OCI-LY3 (cell line): ENCODE measurements at regions not wholly inside any gene's neighbourhood (a gene's known extent, or its start where the extent isn't known, plus 50 kb on each side); places are given as distances from the start of the nearest gene placed in this dataset.

Experiments used
- H2AFZ ChIP-seq: fragments of 200-600, 300-600 bp; shearing (Covaris generic); 2 replicates; pipeline ENCODE4 v1.6.0; 2014; ENCODE audit warnings: antibody characterized with exemption, low read depth, low read length
- H3K27ac ChIP-seq: fragments of 200-600, 300-600 bp; sonication (generic); 2 replicates; pipeline ENCODE4 v1.5.1; 2014; ENCODE audit warnings: mild to moderate bottlenecking, low read length, moderate library complexity, mixed read lengths
- H3K27me3 ChIP-seq: fragments of 200-600, 300-600 bp; sonication (generic); 2 replicates; pipeline ENCODE4 v1.6.1; 2014; ENCODE audit warnings: low read depth, low read length, mixed read lengths
- H3K36me3 ChIP-seq: fragments of 200-600, 300-600 bp; sonication (generic); replicated peaks from 2 replicates; pipeline ENCODE3; 2014; ENCODE audit warnings: low read depth, low read length, mixed read lengths
- H3K4me1 ChIP-seq: fragments of 300-600, 200-600 bp; sonication (generic); 2 replicates; pipeline ENCODE4 v1.6.1; 2014; ENCODE audit warnings: low read length, mixed read lengths
- H3K4me2 ChIP-seq: fragments of 200-600, 300-600 bp; sonication (generic); 2 replicates; pipeline ENCODE4 v1.6.1; 2014; ENCODE audit warnings: low read length, mixed read lengths
- H3K4me3 ChIP-seq: fragments of 300-600, 200-600 bp; sonication (generic); 2 replicates; pipeline ENCODE4 v1.5.1; 2014; ENCODE audit warnings: antibody characterized with exemption, mild to moderate bottlenecking, low read length, moderate library complexity
- H3K79me2 ChIP-seq: fragments of 300-600, 200-600 bp; shearing (Covaris generic); 2 replicates; pipeline ENCODE4 v1.6.1; 2014; ENCODE audit warnings: mild to moderate bottlenecking, low read length, mixed read lengths
- H3K9ac ChIP-seq: fragments of 300-600, 200-600 bp; shearing (Covaris generic); 2 replicates; pipeline ENCODE4 v1.6.0; 2014; ENCODE audit warnings: mild to moderate bottlenecking, low read length, moderate library complexity
- H3K9me3 ChIP-seq: fragments of 200-600, 300-600 bp; shearing (Covaris generic); 2 replicates; pipeline ENCODE4 v1.6.1; 2014; ENCODE audit warnings: low read length, mixed read lengths; ENCODE audit not compliant: insufficient read depth
- H4K20me1 ChIP-seq: fragments of 200-600, 300-600 bp; sonication (generic); 2 replicates; pipeline ENCODE4 v1.6.1; 2016; ENCODE audit warnings: low read length, mixed read lengths; ENCODE audit not compliant: insufficient read depth
- EZH2phosphoT487 ChIP-seq: fragments of 200-600 bp; shearing (Covaris generic); IDR thresholded peaks from 2 replicates; pipeline ENCODE4 v1.6.1; 2018; ENCODE audit warnings: antibody characterized with exemption, mixed run types, low read depth
- TF ChIP-seq, protein P1 (sequence below): fragments of 200-600, 300-600 bp; sonication (generic); IDR thresholded peaks from 2 replicates; pipeline ENCODE4 v1.5.1; 2014; ENCODE audit warnings: antibody characterized with exemption, low read length, low read depth

DNA sequence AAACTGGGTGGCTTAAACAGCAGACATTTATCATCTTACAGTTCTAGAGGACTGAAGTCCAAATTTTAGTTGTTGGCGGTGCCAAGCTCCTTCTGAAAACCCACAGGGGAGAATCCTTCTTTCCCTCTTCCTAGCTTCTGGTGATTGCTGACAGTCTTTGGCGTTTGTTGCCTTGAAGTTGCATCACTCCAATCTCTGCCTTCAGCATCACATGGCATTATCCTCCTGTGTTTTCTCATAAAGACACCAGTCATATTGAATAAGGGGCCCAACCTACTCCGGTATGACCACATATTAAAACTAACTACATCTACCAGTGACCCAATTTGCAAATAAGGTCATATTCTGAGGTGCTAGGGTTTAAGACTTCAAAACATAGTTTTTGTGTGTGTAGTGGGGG lies 472.1 kb upstream of the IGFBP3 start:
- H2AFZ ChIP-seq, result no peak overlapping the region
- no peak overlapping the region for H3K27ac ChIP-seq
- H3K4me2 ChIP-seq, result no peak overlapping the region
- H3K9me3 ChIP-seq, result no peaks in the 10 kb centered on the region
- no peak for TF ChIP-seq EZH2phosphoT487
- TF ChIP-seq, protein P1, sequence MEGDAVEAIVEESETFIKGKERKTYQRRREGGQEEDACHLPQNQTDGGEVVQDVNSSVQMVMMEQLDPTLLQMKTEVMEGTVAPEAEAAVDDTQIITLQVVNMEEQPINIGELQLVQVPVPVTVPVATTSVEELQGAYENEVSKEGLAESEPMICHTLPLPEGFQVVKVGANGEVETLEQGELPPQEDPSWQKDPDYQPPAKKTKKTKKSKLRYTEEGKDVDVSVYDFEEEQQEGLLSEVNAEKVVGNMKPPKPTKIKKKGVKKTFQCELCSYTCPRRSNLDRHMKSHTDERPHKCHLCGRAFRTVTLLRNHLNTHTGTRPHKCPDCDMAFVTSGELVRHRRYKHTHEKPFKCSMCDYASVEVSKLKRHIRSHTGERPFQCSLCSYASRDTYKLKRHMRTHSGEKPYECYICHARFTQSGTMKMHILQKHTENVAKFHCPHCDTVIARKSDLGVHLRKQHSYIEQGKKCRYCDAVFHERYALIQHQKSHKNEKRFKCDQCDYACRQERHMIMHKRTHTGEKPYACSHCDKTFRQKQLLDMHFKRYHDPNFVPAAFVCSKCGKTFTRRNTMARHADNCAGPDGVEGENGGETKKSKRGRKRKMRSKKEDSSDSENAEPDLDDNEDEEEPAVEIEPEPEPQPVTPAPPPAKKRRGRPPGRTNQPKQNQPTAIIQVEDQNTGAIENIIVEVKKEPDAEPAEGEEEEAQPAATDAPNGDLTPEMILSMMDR, result no peak
- H3K4me3 ChIP-seq, result no peak overlapping the region
- H3K4me1 ChIP-seq, result no peaks in the 10 kb centered on the region
- no peak overlapping the region for H3K9ac ChIP-seq
- H3K79me2 ChIP-seq, result no peaks in the 10 kb centered on the region
- no peaks in the 10 kb centered on the region for H3K36me3 ChIP-seq
- no peaks in the 10 kb centered on the region for H4K20me1 ChIP-seq
- H3K27me3 ChIP-seq, result no peaks in the 10 kb centered on the region

DNA sequence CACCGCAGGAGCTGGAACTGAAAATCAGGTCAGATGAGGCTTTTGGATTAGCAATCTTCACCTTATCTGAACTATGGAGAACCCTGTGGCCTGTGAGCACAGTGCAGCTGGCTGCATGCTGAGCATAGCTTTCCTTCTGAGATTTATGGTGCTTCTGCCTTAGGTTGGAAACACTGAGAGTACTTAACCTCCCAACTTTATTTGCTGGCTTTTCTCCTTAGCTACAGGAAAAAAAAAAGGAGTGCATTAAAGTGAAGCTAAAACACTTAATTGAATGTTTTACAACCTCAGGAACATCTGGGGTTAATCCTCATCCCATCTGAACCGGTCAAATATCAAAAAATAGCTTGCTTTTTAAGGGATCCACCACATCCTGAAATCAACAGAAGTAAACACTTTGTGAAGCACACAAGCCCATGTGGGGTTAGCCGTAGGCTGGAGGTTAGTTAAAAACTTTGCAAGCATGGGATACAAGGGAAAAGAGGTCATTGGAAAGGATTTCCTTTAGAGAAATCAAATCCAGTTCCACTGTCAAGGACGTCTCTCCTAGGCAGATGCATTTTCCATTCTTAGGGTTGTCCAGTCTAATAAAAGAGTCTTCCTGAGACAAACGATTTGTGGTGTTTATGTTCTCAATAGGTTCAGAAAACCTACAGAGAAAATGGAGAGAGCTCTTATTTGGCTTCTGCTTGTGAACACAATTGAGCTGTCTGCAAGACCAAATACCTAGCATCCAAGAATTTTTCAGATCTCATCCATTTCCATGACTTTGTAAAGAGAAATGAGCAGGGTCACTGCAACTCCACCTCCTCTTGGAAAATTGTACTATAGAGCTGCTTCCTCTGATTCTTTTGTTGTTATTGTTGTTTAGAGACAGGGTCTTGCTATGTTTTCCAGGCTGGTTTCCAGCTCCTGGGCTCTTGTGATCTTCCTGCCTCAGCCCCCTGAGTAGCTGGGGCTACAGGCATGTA lies 470.4 kb upstream of the IGFBP3 start:
- Histone ChIP-seq H3K27me3 (no peaks in the 10 kb centered on the region), H3K4me3 (no peak overlapping the region)

DNA sequence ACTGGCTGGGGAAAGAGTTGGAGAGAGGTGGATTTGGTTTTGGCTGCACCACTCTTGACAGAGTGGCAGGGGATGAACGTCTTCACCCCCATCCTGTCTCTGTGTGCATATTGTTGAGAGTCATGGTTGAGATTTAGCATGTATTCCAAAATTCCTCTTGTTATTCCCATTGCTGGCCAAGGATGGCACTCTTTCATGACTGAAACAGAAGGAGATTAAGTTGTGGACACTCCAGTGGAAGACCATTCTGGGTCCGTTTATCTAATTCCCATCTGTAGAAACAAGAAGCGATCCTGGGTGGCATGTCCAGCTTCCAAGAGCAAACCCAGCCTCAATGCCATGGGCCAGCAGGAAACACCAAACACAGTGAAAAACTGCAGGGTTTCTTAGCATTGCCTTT lies 469.0 kb upstream of the IGFBP3 start:
- no peak overlapping the region for H3K27ac ChIP-seq
- H3K4me2 ChIP-seq, result no peak overlapping the region
- H3K9ac ChIP-seq, result no peak overlapping the region
- H3K9me3 ChIP-seq, result no peaks in the 10 kb centered on the region
- no peaks in the 10 kb centered on the region for H4K20me1 ChIP-seq
- no peaks in the 10 kb centered on the region for H3K27me3 ChIP-seq
- no peak for TF ChIP-seq EZH2phosphoT487
- TF ChIP-seq, protein P1, result no peak
- no peak overlapping the region for H3K4me3 ChIP-seq
- no peaks in the 10 kb centered on the region for H3K36me3 ChIP-seq
- no peak overlapping the region for H2AFZ ChIP-seq
- H3K4me1 ChIP-seq, result no peaks in the 10 kb centered on the region
- H3K79me2 ChIP-seq, result no peaks in the 10 kb centered on the region

More for the DNA sequence above, 470.4 kb upstream of the IGFBP3 start:
- Histone ChIP-seq H3K9me3 (no peaks in the 10 kb centered on the region), H3K79me2 (no peaks in the 10 kb centered on the region), H3K36me3 (no peaks in the 10 kb centered on the region), H3K4me2 (no peak overlapping the region), H3K27ac (no peak overlapping the region), H4K20me1 (no peaks in the 10 kb centered on the region), H2AFZ (no peak overlapping the region), H3K4me1 (no peaks in the 10 kb centered on the region), H3K9ac (no peak overlapping the region)
- TF ChIP-seq, protein P1, result no peak
- TF ChIP-seq EZH2phosphoT487, result no peak

DNA sequence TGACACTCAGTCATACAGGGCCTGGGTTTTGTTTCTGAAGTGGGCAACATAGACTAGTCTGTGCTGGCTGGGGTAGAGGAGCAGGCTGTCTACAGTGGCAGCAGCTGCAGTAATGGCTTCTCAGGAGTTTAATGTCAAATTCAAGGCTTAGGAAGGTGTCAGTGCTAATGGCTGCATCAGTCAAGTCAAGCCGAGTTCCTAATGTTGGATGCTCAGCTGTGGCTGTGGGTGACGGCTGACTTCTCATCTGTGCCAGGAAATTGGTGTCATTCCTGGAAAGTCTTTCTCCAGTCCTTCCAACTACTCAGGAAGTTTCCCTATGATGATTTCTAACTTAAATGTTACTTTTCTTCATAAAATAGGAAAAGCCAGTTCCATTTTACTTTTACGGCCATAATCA lies 468.1 kb upstream of the IGFBP3 start:
- H3K9me3 ChIP-seq, result no peaks in the 10 kb centered on the region
- no peaks in the 10 kb centered on the region for H3K4me1 ChIP-seq
- H3K4me3 ChIP-seq, result no peak overlapping the region
- TF ChIP-seq, protein P1, result no peak
- no peak for TF ChIP-seq EZH2phosphoT487
- no peaks in the 10 kb centered on the region for H4K20me1 ChIP-seq
- H3K27ac ChIP-seq, result no peak overlapping the region
- H3K27me3 ChIP-seq, result no peaks in the 10 kb centered on the region
- H3K79me2 ChIP-seq, result no peaks in the 10 kb centered on the region
- H3K4me2 ChIP-seq, result no peak overlapping the region
- H3K9ac ChIP-seq, result no peak overlapping the region
- no peaks in the 10 kb centered on the region for H3K36me3 ChIP-seq
- no peak overlapping the region for H2AFZ ChIP-seq
